IMR-90 (cell line): ENCODE measurements at regions not wholly inside any gene's neighbourhood (a gene's known extent, or its start where the extent isn't known, plus 50 kb on each side); places are given as distances from the start of the nearest gene placed in this dataset.
"Not testable (repeated sequence)": the region's sequence is repeated elsewhere in the genome, so short reads cannot be mapped to it uniquely, and the experiment has no call there.

Source experiments
- ATAC-seq: fragments of 200-7000 bp; cut with Tn5 transposase; 2 replicates; pipeline ENCODE4 v1.9.1; 2020; ENCODE audit warnings: low read depth, mild to moderate bottlenecking, moderate library complexity
- BruUV-seq: library from RNA; stranded (reverse); fragments of 400-500 nt; replicated peaks from 2 replicates; lab custom pipeline; 2021; lab: Mats Ljungman, UMichigan
- CTCF ChIA-PET: fragments of 300-600 bp; formaldehyde crosslinking; extraction: SDS; loops from one replicate; lab custom pipeline; 2021; ENCODE audit warnings: antibody characterized with exemption; lab: Yijun Ruan, JAX
- POLR2A ChIA-PET: fragments of 300-600 bp; sonication (Branson Sonifier 250); formaldehyde crosslinking; loops from one replicate; lab custom pipeline; 2022; ENCODE audit warnings: antibody characterized with exemption; ENCODE audit not compliant: unreplicated experiment; lab: Charles Lee
- DNase-seq: peaks from one replicate; pipeline ENCODE4 v3.0.0; 2013
- H2AFZ ChIP-seq: replicated peaks from 2 replicates; pipeline ENCODE3; 2013; ENCODE audit warnings: low read length, mild to moderate bottlenecking; ENCODE audit not compliant: poor library complexity
- H2AK5ac ChIP-seq: 2 replicates; pipeline ENCODE4 v1.6.1; 2013; ENCODE audit warnings: low read depth, low read length, inconsistent platforms
- H2AK9ac ChIP-seq: replicated peaks from 2 replicates; pipeline ENCODE3; 2013; ENCODE audit warnings: mild to moderate bottlenecking, low read depth, low read length, moderate library complexity; ENCODE audit not compliant: poor library complexity
- H2BK120ac ChIP-seq: 2 replicates; pipeline ENCODE4 v1.6.1; 2013; ENCODE audit warnings: low read depth, low read length, inconsistent platforms
- H2BK15ac ChIP-seq: 3 replicates; pipeline ENCODE4 v1.6.1; 2013; ENCODE audit warnings: low read depth, low read length, inconsistent platforms
- H2BK20ac ChIP-seq: 2 replicates; pipeline ENCODE4 v1.6.1; 2013; ENCODE audit warnings: low read depth, mild to moderate bottlenecking, inconsistent platforms, low read length, moderate library complexity
- H2BK5ac ChIP-seq: 2 replicates; pipeline ENCODE4 v1.6.1; 2013; ENCODE audit warnings: mild to moderate bottlenecking, low read depth, low read length, inconsistent platforms; ENCODE audit not compliant: poor library complexity, severe bottlenecking
- H3K14ac ChIP-seq: replicated peaks from 2 replicates; pipeline ENCODE4 v1.6.1; 2013; ENCODE audit warnings: low read depth, low read length, inconsistent platforms
- H3K18ac ChIP-seq: 2 replicates; pipeline ENCODE4 v1.6.1; 2013; ENCODE audit warnings: low read depth, low read length, control low read depth
- H3K23ac ChIP-seq: 2 replicates; pipeline ENCODE4 v1.6.1; 2013; ENCODE audit warnings: low read depth, low read length, inconsistent platforms
- H3K27ac ChIP-seq: 2 replicates; pipeline ENCODE4 v1.5.1; 2013; ENCODE audit warnings: mild to moderate bottlenecking, control low read depth, low read length; ENCODE audit not compliant: insufficient read depth
- H3K27me3 ChIP-seq: 2 replicates; pipeline ENCODE4 v1.6.1; 2013; ENCODE audit warnings: low read length; ENCODE audit not compliant: control insufficient read depth, insufficient read depth
- H3K36me3 ChIP-seq: 2 replicates; pipeline ENCODE4 v1.6.1; 2013; ENCODE audit warnings: low read length, mixed read lengths; ENCODE audit not compliant: control insufficient read depth, insufficient read depth
- H3K4ac ChIP-seq: 2 replicates; pipeline ENCODE4 v1.6.1; 2013; ENCODE audit warnings: low read depth, low read length, inconsistent platforms
- H3K4me1 ChIP-seq: 2 replicates; pipeline ENCODE4 v1.6.1; 2013; ENCODE audit warnings: low read length, mixed read lengths; ENCODE audit not compliant: control insufficient read depth, insufficient read depth
- H3K4me2 ChIP-seq: 2 replicates; pipeline ENCODE4 v1.6.1; 2013; ENCODE audit warnings: low read depth, mild to moderate bottlenecking, control low read depth, low read length, moderate library complexity
- H3K4me3 ChIP-seq: 2 replicates; pipeline ENCODE4 v1.5.1; 2013; ENCODE audit warnings: low read depth, mild to moderate bottlenecking, control low read depth, low read length, moderate library complexity; ENCODE audit not compliant: insufficient read depth
- H3K56ac ChIP-seq: 2 replicates; pipeline ENCODE4 v1.6.1; 2013; ENCODE audit warnings: low read length, inconsistent platforms; ENCODE audit not compliant: insufficient read depth; ENCODE audit errors: extremely low read depth
- H3K79me1 ChIP-seq, 2 experiments: 2 replicates each; pipeline ENCODE4 v1.6.1; 2013; ENCODE audit warnings: low read length in 2 of 2, inconsistent platforms in 1 of 2, low read depth in 1 of 2
- H3K9ac ChIP-seq: 2 replicates; pipeline ENCODE4 v1.6.1; 2013; ENCODE audit warnings: low read depth, low read length, control low read depth
- H3K9me1 ChIP-seq: 2 replicates; pipeline ENCODE4 v1.6.1; 2013; ENCODE audit warnings: low read length, inconsistent platforms; ENCODE audit not compliant: insufficient read depth
- H3K9me3 ChIP-seq: 2 replicates; pipeline ENCODE4 v1.6.1; 2013; ENCODE audit warnings: low read length; ENCODE audit not compliant: control insufficient read depth, insufficient read depth
- H4K20me1 ChIP-seq: 2 replicates; pipeline ENCODE4 v1.6.1; 2013; ENCODE audit warnings: low read length, inconsistent platforms; ENCODE audit not compliant: insufficient read depth
- H4K5ac ChIP-seq: 2 replicates; pipeline ENCODE4 v1.6.1; 2013; ENCODE audit warnings: mild to moderate bottlenecking, low read depth, low read length, control low read depth
- H4K8ac ChIP-seq, 2 experiments: 2 replicates each; pipeline ENCODE4 v1.6.1; 2013; ENCODE audit warnings: low read depth in 2 of 2, low read length in 2 of 2, control low read depth in 1 of 2, inconsistent platforms in 1 of 2
- H4K91ac ChIP-seq: 2 replicates; pipeline ENCODE4 v1.6.1; 2013; ENCODE audit warnings: low read depth, low read length, inconsistent platforms; ENCODE audit not compliant: insufficient read depth
- CEBPB ChIP-seq: IDR thresholded peaks from 2 replicates; pipeline ENCODE4 v1.6.1; 2012; ENCODE audit warnings: low read depth, low read length, improper control_type of control experiment
- RAD21 ChIP-seq: IDR thresholded peaks from 2 replicates; pipeline ENCODE4 v1.6.1; 2012; ENCODE audit warnings: low read length, improper control_type of control experiment
- RCOR1 ChIP-seq: IDR thresholded peaks from 2 replicates; pipeline ENCODE4 v1.6.1; 2012; ENCODE audit warnings: mild to moderate bottlenecking, low read length, improper control_type of control experiment; ENCODE audit not compliant: insufficient replicate concordance
- SMC3 ChIP-seq: fragments of 150-350 bp; IDR thresholded peaks from 2 replicates; pipeline ENCODE4 v1.6.1; 2016; ENCODE audit warnings: low read depth, mild to moderate bottlenecking, antibody characterized with exemption, low read length, moderate library complexity
- WGBS, 2 experiments: methylation state at CpG; one replicate each; pipeline versions ENCODE4 v1.1.5 to v1.1.7; 2013; ENCODE audit warnings: missing lambda C conversion rate in 2 of 2; ENCODE audit not compliant: insufficient read length in 1 of 2; ENCODE audit errors: extremely low coverage in 2 of 2; 5-methylcytosine and 5-hydroxymethylcytosine counted together
- dilution Hi-C: fragments of 300-500 bp; cut with HindIII; formaldehyde crosslinking; loops from one replicate; pipeline ENCODE4 v1.14.3; 2018; ENCODE audit warnings: low sequenced_read_pairs; ENCODE audit not compliant: unreplicated experiment
- in situ Hi-C: fragments of 300-500 bp; cut with MboI; formaldehyde crosslinking; loops from 3 replicates; pipeline ENCODE4 v1.14.3; 2019; ENCODE audit warnings: low sequenced_read_pairs, inconsistent platforms, mixed read lengths
- intact Hi-C: fragments of 100-400 bp; cut with micrococcal nuclease; formaldehyde crosslinking; loops from 2 replicates; pipeline ENCODE4 v1.10.0; 2022

GRCh38 chr6:26187981-26188635 lies 100.9 kb downstream of the HFE start:
- in situ Hi-C loops, result loop anchor here (25.0 kb wide), 1 partner anchor 949 kb away; a partner anchor contains a TSS
- Histone ChIP-seq H4K5ac (peak overlapping the region; percentile 25; the same call in 1 of the 2 replicates), H2AK9ac (no peak overlapping the region)

GRCh38 chr6:26191512-26191911 lies 104.3 kb downstream of the HFE start:
- H3K9me3 ChIP-seq, H3K23ac ChIP-seq, H4K20me1 ChIP-seq, dilution Hi-C loops, H3K79me1 ChIP-seq, H2BK15ac ChIP-seq, H3K4ac ChIP-seq, H3K4me2 ChIP-seq, H4K91ac ChIP-seq, H2BK20ac ChIP-seq, H3K14ac ChIP-seq, POLR2A ChIA-PET, H2AFZ ChIP-seq, H3K18ac ChIP-seq, H4K5ac ChIP-seq, H2BK120ac ChIP-seq, intact Hi-C loops, H2BK5ac ChIP-seq, H3K4me1 ChIP-seq, H3K36me3 ChIP-seq, H3K9ac ChIP-seq, DNase-seq, H3K9me1 ChIP-seq, H3K27ac ChIP-seq, H3K56ac ChIP-seq, H3K27me3 ChIP-seq, H2AK9ac ChIP-seq, H2AK5ac ChIP-seq, H3K4me3 ChIP-seq, ATAC-seq, BruUV-seq, H4K8ac ChIP-seq: not testable (repeated sequence)
- CTCF ChIA-PET, result interaction anchor here (0.6 kb wide), 1 partner anchor 9 kb away, joined by 3 read pairs; no protein-coding TSS in a partner anchor
- WGBS, 2 experiments, result no CpG with 5 or more reads among the region's 8 CpGs
- in situ Hi-C loops, result loop anchor here (25.0 kb wide), 1 partner anchor 946 kb away; a partner anchor contains a TSS

More at GRCh38 chr6:26187981-26188635, 100.9 kb downstream of the HFE start:
- H3K56ac ChIP-seq, result peak overlapping the region; percentile 35
- no peak overlapping the region for H2BK15ac ChIP-seq
- peak overlapping the region; percentile 22; the same call in 1 of the 2 replicates for H3K18ac ChIP-seq
- H3K9ac ChIP-seq, result peak overlapping the region; percentile 58
- H3K9me1 ChIP-seq, result 0 out of 2 replicates have a peak, but pooled peaks cover 5% of the 10 kb centered on the region
- H2BK5ac ChIP-seq, result peak overlapping the region; percentile 66
- no peaks in the 10 kb centered on the region for H3K27me3 ChIP-seq
- WGBS, 2 experiments, result 13% methylated on average over 3 of the region's 20 CpGs; no CpG with 5 or more reads in 1 of the 2 experiments
- TF ChIP-seq RAD21, result no peak
- TF ChIP-seq SMC3, result no peak
- no peak for TF ChIP-seq RCOR1
- peak; percentile 47; the same call in 1 of the 2 replicates for TF ChIP-seq CEBPB
- ATAC-seq (peak; percentile 24), DNase-seq (peak; percentile 43)
- peak overlapping the region; percentile 72 for H3K4ac ChIP-seq
- BruUV-seq, result no TSS peak
- ChIA-PET POLR2A (interaction anchor here (1.2 kb wide), 3 partner anchors 9 to 11 kb away, joined by 3 to 5 read pairs (median 3); a partner anchor contains a TSS), CTCF (interaction anchor here (0.5 to 1.5 kb wide), 3 partner anchors 9 to 133 kb away, joined by 3 to 10 read pairs (median 4); a partner anchor contains a TSS)
- no peak overlapping the region for H2BK20ac ChIP-seq
- H3K27ac ChIP-seq, result no peak overlapping the region; the same call in 1 of the 2 replicates
- H4K20me1 ChIP-seq, result no peaks in the 10 kb centered on the region
- H2BK120ac ChIP-seq, result peak overlapping the region; percentile 9; the same call in 1 of the 2 replicates
- peak overlapping the region; percentile 53 for H3K14ac ChIP-seq
- dilution Hi-C loops, result no loop called here
- no peaks in the 10 kb centered on the region for H3K36me3 ChIP-seq
- H4K8ac ChIP-seq, result peak overlapping the region; percentile 13 to 45; a peak in 2 of 4 replicates
- peak overlapping the region; percentile 54 for H2AFZ ChIP-seq
- intact Hi-C loops, result no loop called here
- peak overlapping the region; percentile 30 for H4K91ac ChIP-seq
- H3K79me1 ChIP-seq, result no peaks in the 10 kb centered on the region
- H3K23ac ChIP-seq, result peak overlapping the region; percentile 66
- peak overlapping the region; percentile 61 for H3K4me3 ChIP-seq
- H3K4me2 ChIP-seq, result peak overlapping the region; percentile 94
- H3K4me1 ChIP-seq, result no peaks in the 10 kb centered on the region; the same call in 1 of the 2 replicates
- no peak overlapping the region; the same call in 1 of the 2 replicates for H2AK5ac ChIP-seq
- H3K9me3 ChIP-seq, result no peaks in the 10 kb centered on the region
